ENCODE measurements at regions not wholly inside any gene's neighbourhood (a gene's known extent, or its start where the extent isn't known, plus 50 kb on each side); places are given as distances from the start of the nearest gene placed in this dataset.

- Mint-ChIP-seq H3K27ac (no peak overlapping the region), H3K9me3 (ENCODE audit: insufficient read depth) (no peaks in the 10 kb centered on the region), H3K27me3 (no peaks in the 10 kb centered on the region), H3K4me3 (no peak overlapping the region), H3K4me1 (no peaks in the 10 kb centered on the region)
- no CpG with 5 or more reads among the region's 1 CpG for WGBS (ENCODE audit: insufficient coverage)
- Histone ChIP-seq H3K4me3 (ENCODE audit: control extremely low read depth in 1 of 5, extremely low read depth in 1 of 5, insufficient read depth in 1 of 5, low read depth in 2 of 5, low read length in 4 of 5) (no peak overlapping the region), H2AFZ (ENCODE audit: insufficient read depth, low read depth, low read length, poor library complexity, severe bottlenecking) (no peak overlapping the region), H3K27ac (ENCODE audit: low read length in 2 of 2) (no peak overlapping the region), H3K4me1 (ENCODE audit: control insufficient read depth in 2 of 2, insufficient read depth in 2 of 2, low read length in 2 of 2) (no peaks in the 10 kb centered on the region), H3K9ac (ENCODE audit: low read length) (no peak overlapping the region), H3K27me3 (replicated peaks in 1 of 4; ENCODE audit: control extremely low read depth in 1 of 4, control insufficient read depth in 3 of 4, insufficient read depth in 4 of 4, low read length in 3 of 4) (no peaks in the 10 kb centered on the region), H3K9me3 (ENCODE audit: control extremely low read depth in 1 of 3, control insufficient read depth in 2 of 3, insufficient read depth in 1 of 3, low read length in 2 of 3) (no peaks in the 10 kb centered on the region), H3K79me2 (ENCODE audit: control insufficient read depth, insufficient read depth, low read length) (no peaks in the 10 kb centered on the region), H4K20me1 (ENCODE audit: control insufficient read depth, insufficient read depth, low read length, poor library complexity, severe bottlenecking) (no peaks in the 10 kb centered on the region), H3K4me2 (replicated peaks; ENCODE audit: low read depth, low read length, poor library complexity, severe bottlenecking) (no peak overlapping the region), H3K36me3 (replicated peaks in 1 of 2; ENCODE audit: control extremely low read depth in 1 of 2, control insufficient read depth in 1 of 2, extremely low read depth in 1 of 2, insufficient read depth in 2 of 2, low read length in 1 of 2) (no peaks in the 10 kb centered on the region)
- no peak for ATAC-seq (ENCODE audit: low read depth)
- intact Hi-C loops (cut with micrococcal nuclease): no loop called here
- CTCF ChIA-PET: no interaction called here
- POLR2A ChIA-PET: no interaction called here
- DNase-seq: no peak
- no peak for TF ChIP-seq EZH2 (IDR thresholded peaks at IDR 0.05; ENCODE audit: borderline replicate concordance, insufficient read depth, low read depth, low read length, poor library complexity, severe bottlenecking)
- no peak for TF ChIP-seq CTCF (IDR thresholded peaks at IDR 0.05)
These were observed 193.9 kb upstream of the SEMA3C start for GRCh38 chr7:81112731-81113130.

- Mint-ChIP-seq H3K27ac (no peak overlapping the region), H3K27me3 (no peaks in the 10 kb centered on the region), H3K9me3 (ENCODE audit: insufficient read depth) (no peaks in the 10 kb centered on the region), H3K4me3 (no peak overlapping the region), H3K4me1 (no peaks in the 10 kb centered on the region)
- H3K79me2 ChIP-seq (ENCODE audit: control insufficient read depth, insufficient read depth, low read length): no peaks in the 10 kb centered on the region
- no peaks in the 10 kb centered on the region for H3K4me1 ChIP-seq (ENCODE audit: control insufficient read depth in 2 of 2, insufficient read depth in 2 of 2, low read length in 2 of 2)
- WGBS (ENCODE audit: insufficient coverage): no CpG with 5 or more reads among the region's 11 CpGs
- TF ChIP-seq EZH2 (IDR thresholded peaks at IDR 0.05; ENCODE audit: borderline replicate concordance, insufficient read depth, low read depth, low read length, poor library complexity, severe bottlenecking) (no peak), CTCF (IDR thresholded peaks at IDR 0.05) (no peak)
- H4K20me1 ChIP-seq (ENCODE audit: control insufficient read depth, insufficient read depth, low read length, poor library complexity, severe bottlenecking): no peaks in the 10 kb centered on the region
- no peaks in the 10 kb centered on the region for H3K9me3 ChIP-seq (ENCODE audit: control extremely low read depth in 1 of 3, control insufficient read depth in 2 of 3, insufficient read depth in 1 of 3, low read length in 2 of 3)
- H3K4me2 ChIP-seq (replicated peaks; ENCODE audit: low read depth, low read length, poor library complexity, severe bottlenecking): no peak overlapping the region
- H3K27ac ChIP-seq (ENCODE audit: low read length in 2 of 2): no peak overlapping the region
- ATAC-seq (ENCODE audit: low read depth): no peak
- no peak for DNase-seq
- POLR2A ChIA-PET: no interaction called here
- H3K36me3 ChIP-seq (replicated peaks in 1 of 2; ENCODE audit: control extremely low read depth in 1 of 2, control insufficient read depth in 1 of 2, extremely low read depth in 1 of 2, insufficient read depth in 2 of 2, low read length in 1 of 2): no peaks in the 10 kb centered on the region
- no peak overlapping the region for H3K4me3 ChIP-seq (ENCODE audit: control extremely low read depth in 1 of 5, extremely low read depth in 1 of 5, insufficient read depth in 1 of 5, low read depth in 2 of 5, low read length in 4 of 5)
- no peaks in the 10 kb centered on the region for H3K27me3 ChIP-seq (replicated peaks in 1 of 4; ENCODE audit: control extremely low read depth in 1 of 4, control insufficient read depth in 3 of 4, insufficient read depth in 4 of 4, low read length in 3 of 4)
- H2AFZ ChIP-seq (ENCODE audit: insufficient read depth, low read depth, low read length, poor library complexity, severe bottlenecking): no peak overlapping the region
- CTCF ChIA-PET: no interaction called here
- intact Hi-C loops (cut with micrococcal nuclease): no loop called here
- no peak overlapping the region for H3K9ac ChIP-seq (ENCODE audit: low read length)
These were observed 193.1 kb upstream of the SEMA3C start for GRCh38 chr7:81111781-81112540.

All from B cell (primary cell).